GM19239 (cell line): ENCODE measurements at regions not wholly inside any gene's neighbourhood (a gene's known extent, or its start where the extent isn't known, plus 50 kb on each side); places are given as distances from the start of the nearest gene placed in this dataset.

Source experiments
- DNase-seq: peaks from one replicate; pipeline ENCODE4 v3.0.0; 2011; ENCODE audit warnings: low spot score; ENCODE audit not compliant: insufficient read length
- FAIRE-seq: peaks from 2 replicates; lab custom pipeline; 2011; peaks lifted over from hg19 to GRCh38; lab: Jason Lieb, UNC

DNA sequence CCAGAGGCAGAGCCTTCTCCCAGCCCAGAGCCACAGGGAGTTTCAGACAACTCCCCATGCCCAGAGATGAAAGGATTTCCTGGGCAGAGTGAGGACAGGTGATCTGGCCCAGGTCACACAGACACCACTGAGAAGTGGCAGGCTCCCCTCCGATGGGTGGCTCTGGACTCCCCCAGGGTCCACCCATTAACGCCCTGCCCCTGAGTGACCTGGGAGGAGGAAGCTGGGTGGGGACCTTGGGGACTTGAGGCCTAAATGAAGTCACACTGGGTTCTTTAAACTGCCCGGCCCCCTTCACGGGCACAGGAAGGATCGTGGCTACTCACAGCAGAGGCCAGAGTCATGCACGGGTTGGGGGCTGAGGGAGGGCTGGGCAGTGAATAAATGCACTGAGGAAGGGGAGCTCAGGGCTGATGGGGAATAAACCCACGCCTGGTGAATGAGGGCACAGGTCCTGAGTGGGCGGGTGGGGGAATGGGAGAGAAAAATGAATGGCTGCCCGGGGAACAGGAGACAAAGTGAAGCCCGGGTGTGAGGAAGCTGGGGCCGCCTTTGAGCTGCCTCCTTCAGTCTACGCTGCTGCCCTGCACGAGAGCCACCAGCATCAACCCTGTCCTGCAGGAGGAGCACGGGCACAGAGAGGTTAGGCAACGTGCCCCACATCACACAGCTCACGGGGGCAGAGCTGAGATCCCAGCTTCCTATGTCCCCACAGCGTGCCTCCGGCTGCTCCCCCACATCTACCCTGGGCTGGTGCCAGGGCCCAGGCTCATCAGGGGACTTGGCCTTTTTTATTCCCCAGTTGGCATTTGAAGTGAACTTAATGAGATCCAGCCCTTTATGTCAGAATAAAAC, 404.3 kb downstream of the MATN1 start:
- FAIRE-seq, result no peak

DNA sequence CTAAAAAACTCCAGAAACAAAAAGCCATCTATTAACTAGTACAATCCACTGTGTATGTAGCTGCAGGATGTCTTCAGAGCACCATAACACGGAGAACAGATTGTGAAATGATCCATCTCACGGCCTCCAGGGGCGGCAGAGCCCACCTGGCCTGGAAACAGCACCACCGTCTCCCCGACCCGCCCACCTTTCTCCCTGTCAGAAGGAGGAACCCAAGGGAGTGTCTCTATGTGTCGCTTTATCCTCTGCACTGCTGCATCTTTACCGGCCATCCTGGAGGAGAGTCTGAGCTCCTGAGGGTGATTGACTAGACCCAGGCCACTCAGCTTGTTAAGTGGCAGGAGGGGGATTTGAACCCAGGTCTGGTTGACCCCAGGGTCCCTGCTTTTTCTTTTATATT, 405.0 kb downstream of the MATN1 start:
- DNase-seq (no peak), FAIRE-seq (no peak)

More for the DNA sequence above, 404.3 kb downstream of the MATN1 start:
- no peak for DNase-seq

DNA sequence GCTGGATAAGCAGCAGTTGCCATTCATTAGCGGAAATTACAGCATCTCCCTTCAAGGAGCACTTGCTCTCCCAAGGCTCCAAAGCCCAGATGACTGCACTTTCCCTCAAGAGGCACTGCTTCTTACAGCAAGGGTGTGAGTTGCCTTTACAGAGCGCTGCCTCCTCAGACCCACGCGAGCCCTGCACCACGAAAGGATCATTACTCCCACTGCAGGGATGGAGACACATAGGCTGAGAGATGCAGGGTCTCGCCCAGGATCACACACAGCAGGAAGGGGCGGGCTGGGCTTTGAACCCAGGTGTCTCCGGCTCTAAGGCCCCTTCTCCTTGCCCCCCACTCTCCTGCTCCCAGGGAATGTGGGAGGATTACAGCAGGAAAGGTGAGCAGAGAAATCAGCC, 405.5 kb downstream of the MATN1 start:
- no peak for DNase-seq
- no peak for FAIRE-seq

DNA sequence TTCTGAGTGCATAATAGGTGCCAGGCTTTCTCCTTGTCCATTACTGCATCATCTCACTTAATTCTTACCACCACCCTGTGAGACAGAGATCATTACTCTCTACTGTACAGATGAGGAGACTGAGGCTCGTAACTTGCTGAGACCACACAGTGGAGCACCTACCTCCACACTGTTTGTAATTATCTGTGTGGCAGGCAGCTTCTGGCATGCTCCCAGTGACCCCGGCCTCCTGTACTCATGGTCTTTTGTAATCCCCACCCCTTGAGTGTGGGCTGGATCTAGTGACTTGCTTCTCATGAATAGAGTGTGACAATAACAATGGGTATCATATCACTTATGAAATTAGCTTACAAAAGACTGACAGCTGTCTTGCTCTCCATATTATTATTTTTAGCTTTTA, 407.3 kb downstream of the MATN1 start:
- no peak for FAIRE-seq

DNA sequence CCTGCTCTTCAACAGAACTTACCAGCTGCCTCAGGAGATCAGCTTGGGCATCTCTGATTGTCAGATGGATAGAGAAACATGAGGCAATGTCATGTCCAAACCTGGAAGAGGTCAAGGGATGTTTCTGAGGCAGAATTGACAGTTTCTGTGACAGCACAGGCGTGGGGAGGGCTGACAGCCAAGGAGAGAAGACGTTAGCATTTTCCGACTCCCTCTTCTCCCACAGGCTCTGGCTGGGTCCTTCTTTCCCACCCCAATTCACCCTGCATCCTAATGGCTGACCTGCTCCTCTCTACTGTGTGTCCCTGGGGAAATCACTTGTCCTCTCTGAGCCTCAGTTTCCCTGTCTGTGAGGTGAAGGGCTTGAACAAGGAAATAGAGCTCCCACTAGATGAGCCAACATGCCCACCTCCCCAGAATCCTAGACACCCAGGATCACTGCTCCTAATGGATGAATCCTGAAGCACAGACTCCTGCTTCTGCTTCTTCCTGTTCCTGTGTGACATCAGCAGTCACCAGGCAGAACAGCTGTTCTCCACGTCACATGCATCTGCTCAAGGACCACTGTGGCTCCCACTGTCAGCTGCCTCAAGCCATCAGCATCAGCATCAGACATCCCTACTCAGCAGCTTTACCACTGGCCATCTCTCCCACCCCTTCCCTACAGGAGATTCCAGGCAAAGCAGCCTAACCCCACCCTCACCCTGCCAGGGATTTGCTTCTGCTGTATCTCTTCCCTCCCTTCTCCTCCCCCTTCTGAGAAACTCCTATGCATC, 408.0 kb downstream of the MATN1 start:
- DNase-seq (no peak), FAIRE-seq (no peak)

More for the DNA sequence above, 407.3 kb downstream of the MATN1 start:
- DNase-seq, result no peak

DNA sequence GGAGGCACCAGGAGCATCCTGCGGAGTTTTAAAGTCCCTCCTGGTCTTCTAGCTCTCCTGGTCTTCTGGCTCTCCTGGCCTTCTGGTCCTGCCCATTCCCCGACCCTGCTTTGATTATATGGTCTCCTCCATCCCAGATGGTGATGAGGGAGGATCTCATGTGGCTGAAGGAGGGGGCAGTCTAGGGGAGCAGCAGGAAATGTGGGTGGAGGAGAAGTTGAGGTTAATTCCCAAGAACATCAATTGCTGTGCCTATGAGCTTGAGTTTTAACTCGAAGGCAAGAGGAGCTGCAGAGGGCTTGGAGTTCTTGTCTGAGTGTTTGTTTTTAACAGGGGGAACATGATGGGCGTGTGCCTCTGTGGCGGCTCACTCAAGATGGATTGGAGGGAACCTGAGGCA, 408.8 kb downstream of the MATN1 start:
- DNase-seq (no peak), FAIRE-seq (no peak)

DNA sequence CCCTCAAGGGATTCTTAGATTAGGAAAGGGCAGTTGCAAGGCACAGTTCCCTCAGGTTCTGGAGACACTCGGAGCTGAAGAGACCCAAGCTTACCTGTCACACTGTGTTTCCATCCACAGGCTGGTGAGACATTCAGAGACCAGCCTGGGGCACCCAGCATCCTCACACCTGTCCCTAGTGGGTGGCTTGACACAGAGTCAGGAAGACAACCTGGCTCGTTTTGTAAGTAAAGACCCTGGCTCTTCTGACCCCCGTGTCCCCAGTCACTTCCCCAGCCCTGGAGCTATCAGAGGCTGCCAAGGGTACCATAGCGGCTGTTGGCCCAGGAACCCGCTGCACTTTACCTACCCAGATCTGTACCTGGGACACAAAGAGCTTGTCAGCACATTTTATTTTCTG, 409.8 kb downstream of the MATN1 start:
- no peak for FAIRE-seq
- no peak for DNase-seq

DNA sequence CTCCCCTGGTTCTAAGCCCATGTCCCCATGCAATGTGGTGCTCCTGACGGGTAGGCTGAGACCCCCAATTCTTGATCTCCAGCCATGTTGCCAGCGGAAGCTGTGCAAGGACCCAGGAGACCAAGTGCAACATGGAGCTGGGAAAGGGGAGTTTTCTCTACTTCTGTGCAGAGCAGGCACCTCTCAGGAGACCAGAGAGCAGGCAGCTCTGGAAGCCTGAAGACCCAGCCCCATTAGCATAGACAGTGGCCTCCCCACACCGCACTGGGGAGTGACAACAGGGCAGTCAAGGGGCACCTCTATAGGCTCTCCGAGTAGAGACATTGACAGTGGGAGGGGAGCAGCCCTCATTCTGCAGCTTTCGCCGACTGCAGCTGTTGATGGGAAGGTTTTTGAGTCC, 410.2 kb downstream of the MATN1 start:
- FAIRE-seq (no peak), DNase-seq (no peak)

DNA sequence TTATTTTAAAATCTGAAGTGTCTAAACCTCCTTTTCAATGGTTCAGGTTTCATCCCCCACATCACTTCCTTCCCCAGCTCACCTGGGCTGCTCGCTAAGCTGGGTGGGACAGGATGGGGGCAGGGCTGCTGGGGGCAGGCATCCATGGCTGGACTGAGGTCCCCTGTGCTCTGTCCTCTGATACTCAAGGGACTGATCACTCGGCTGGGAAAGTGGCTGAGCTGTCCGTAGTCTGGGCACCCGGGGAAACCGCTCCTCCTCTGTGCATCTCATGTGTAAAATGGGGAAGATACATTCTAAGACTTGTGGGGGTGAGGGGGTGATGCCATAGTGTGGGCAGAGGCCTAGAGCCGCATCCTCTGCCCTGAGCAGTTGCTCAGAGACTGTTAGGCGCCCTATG, 411.2 kb downstream of the MATN1 start:
- FAIRE-seq (no peak), DNase-seq (no peak)

DNA sequence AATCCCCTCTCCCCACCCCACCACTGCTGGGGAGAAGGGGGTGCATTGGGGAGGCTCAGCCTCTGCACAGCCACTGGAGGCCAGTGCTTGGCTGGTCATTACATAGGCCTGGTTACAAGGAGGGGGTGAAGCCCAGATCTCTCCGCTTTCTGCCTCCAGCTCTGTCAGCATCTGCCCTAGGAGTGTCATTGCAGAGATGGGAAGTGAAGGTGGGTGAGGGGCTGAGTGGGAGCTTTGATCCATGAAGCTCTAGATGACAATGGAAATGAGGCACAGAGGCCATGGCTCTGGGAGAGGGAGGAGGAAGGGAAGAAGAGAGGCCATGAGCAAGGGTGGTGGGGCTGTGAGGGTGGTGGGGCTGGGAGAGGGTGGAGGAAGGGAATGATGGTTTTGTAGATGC, 411.6 kb downstream of the MATN1 start:
- no peak for FAIRE-seq
- DNase-seq, result no peak

DNA sequence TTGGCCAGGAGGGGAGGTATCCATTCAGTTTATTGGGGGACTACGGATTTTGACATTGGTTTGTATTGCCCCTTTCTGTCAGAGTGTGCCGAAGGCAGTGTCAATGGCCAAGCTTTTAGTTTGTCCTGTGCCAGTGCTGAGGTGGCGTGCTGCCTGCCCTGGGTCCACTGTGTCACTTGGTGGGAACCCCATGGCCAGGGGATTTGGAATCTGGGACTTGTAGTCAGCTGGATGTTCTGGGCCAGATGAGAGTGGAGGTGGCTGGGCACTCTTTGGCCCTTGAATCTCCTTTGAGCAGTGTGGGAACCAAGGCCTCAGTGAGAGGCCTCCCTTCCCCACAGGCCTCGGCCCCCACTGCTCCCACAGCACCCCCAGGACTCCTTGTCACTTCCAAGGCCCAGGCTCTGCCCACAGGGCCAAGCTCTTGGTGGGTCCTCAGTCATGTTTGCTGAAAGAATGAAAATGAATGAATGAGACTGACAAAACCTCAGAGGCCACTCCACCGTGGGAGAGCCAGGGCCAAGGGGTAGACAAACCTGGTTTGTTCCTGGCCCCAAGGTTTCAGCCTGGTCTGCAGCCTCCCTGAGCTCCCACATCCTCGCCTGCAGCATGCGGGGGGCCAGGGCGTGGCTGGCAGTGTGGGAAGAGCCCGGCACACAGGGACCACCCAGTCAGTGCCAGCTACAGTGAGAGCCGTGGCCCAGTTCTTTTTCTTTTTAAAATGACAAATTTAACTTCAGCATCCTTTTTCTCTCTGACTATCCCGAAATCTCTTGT, 412.2 kb downstream of the MATN1 start:
- DNase-seq, result no peak
- no peak for FAIRE-seq

DNA sequence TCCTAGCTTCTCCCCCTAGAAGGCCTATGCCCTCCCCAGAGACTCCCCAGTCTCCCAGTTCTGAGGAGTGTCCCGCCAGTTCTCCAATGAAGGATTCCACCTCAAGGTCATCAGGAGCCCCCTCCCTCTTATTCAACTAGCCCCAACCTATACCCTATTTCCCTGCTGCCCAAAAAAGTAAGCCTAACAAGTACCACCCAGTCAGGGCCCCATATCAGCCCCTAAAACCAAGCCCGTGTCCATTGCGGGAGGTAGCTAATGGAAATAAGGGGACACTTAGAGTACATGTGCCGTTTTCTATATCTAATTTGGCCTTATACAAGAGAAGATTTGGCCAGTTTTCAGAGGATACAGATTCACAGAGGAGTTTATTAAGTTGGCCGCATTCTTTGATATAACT, 416.2 kb downstream of the MATN1 start:
- no peak for DNase-seq
- FAIRE-seq, result no peak

DNA sequence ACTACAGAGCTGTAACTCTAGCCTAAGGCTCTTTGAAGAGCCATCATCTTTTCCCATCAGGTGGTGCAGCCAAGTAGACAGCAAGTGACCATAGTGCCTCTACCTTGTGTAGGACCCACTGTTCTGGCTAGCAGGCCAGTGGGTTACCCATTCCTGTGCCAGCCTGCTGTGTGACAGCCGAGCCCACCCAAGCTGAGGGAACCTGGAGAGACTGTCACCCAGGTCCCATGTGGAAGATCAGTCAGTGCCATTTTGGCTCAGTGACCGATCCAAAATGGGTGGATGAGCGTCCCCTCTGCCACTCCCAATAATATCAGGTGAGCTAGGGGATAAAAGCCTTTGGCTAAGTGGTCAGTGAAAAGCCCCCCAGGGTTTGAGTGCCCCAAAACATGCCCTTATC, 417.9 kb downstream of the MATN1 start:
- FAIRE-seq (no peak), DNase-seq (no peak)

DNA sequence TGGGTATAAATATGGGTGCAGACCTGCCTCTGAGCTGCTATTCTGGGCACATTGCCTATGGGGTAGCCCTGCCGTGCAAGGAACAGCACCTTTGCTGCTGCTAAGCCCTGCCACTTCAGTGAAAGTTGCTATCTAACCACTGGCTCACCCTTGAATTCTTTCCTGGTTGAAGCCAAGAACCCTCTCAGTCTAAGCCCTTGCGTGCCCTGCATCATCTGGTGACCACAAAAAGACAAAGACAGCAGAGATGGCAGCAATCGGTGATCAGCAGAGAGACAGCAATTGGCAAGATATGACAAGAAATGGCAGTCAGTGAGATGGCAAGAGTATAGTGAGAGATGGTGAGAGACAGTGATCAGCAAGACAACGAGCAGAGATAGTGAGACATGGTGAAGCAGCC, 418.3 kb downstream of the MATN1 start:
- FAIRE-seq (no peak), DNase-seq (no peak)

DNA sequence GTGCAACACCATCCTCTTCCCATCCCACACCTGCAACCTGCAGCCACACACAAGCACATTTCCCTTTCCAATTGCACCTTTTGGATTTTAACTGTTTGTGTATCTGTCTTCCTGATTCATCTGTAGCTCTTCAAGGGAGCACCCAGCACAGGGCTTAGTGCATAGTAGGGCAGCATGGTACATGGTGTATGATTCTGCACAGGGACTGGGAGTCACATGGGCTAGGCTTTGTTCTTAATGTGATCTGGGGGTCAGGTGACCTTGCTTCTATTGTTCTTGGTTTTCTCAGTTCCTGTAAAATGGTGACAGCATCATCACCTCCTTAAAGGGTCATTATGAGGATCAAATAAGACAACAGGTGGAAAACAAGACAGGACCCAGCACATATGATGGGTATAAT, 419.3 kb downstream of the MATN1 start:
- no peak for FAIRE-seq
- DNase-seq, result no peak

DNA sequence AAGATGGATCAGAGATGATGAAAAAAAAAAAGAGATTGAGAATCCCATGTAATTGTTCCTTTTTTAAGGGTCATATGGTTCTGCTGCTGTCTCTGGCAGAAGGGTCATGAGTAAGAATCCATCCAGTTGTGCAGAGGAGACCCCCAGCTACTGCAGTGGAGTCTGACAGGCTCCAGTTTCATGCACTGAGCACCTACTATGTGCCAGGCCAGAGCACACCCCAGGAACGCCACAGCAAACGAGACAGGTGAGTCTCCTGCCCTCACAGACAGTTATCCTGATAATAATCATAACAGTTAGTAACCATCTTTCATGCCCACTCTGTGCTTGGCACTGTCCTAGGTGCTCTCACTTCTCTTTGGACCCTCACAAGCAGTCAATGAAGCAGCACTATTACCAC, 420.0 kb downstream of the MATN1 start:
- no peak for DNase-seq
- no peak for FAIRE-seq

DNA sequence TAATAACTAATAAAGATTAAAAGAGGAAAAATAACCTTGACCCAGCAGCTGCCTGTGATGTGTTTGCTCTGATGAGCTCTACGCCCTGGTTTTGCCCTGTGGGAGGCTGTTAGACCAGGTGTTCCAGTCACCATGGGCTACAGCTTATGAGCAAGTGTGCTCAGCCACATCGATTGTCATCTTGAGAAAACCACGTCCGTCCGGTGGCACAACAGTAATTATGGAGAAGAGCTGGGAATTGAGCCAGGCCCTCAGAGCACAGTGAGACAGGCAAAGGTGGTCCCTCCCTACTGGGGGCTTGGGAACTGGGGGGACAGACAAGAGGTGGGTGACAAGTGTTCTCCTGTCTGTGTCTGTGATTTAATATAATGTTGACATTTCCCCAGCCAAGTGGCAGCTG, 420.5 kb downstream of the MATN1 start:
- FAIRE-seq (no peak), DNase-seq (no peak)

DNA sequence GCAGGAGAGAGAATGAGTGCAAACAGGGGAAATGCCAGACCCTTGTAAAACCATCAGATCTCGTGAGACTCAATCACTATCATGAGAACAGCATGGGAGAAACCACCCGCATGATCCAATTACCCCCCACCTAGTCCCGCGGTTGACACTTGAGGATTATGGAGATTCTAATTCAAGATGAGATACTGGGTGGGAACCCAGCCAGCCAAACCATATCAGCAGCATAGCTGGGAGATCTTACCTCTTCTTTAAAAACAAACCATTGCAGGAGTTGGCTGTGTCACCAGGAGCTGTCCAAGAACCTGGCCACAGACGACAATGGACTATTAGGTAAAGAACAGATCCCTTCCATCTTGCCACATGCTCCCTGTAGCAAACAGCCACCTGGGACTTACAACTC, 422.7 kb downstream of the MATN1 start:
- DNase-seq (no peak), FAIRE-seq (no peak)

DNA sequence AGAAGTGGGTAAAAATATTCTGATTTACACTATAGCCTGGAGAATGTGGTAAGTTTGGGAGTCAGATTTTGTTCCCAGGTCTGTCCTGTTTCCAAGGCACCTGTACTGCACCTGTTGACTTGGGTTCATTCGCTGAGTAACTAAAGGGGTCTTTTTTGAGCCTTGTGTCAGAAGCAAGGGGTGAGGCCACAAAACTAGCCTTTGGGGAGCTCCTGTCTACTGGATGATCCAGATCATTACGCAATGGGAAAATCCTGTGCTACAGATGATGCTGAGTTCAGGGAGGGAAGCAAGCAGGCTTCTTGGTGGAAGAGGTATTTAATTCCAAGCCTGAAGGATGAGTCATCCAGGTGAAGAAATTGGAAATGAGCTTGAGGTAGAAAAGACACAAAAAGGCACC, 424.0 kb downstream of the MATN1 start:
- no peak for FAIRE-seq
- DNase-seq, result no peak

DNA sequence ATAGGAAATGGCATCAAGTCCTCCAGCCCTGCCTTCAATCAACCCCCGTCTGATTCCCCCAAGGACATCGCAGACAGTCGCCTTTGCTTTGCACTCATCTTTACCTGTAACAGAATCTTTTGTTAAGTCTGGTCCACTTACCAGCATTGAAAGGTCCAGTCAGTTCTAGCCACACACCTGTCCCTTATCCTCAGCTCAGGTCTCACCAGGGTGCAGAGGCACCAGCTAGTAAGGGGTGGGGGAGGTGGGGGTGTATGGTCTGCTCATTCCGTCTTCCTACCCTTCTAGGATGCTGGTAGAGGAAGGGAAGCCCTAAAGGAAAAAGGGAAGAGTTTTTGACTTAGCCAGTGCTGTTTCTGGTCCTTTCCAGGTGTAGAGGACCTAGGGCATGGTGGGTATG, 427.7 kb downstream of the MATN1 start:
- FAIRE-seq, result no peak

DNA sequence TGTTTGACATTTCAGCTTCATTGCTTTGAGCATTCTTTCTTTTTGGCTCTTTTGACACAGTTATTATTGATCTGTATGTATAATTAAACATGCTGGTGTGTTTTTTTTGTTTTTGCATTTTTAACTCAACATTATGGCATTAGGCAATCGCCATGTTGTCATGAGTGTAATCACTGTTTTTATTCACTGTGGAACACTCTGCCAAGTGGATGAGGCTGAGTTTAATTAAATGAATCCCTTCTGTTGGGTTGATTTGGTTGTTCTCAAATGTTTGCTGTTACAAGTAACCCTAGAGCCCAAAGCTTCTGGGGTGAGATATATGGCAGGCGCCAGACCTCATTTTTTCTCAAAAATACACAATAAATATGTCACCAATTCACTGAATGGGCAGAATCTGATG, 428.1 kb downstream of the MATN1 start:
- DNase-seq (no peak), FAIRE-seq (no peak)

More for the DNA sequence above, 427.7 kb downstream of the MATN1 start:
- DNase-seq, result no peak
